H9 (cell line): ENCODE measurements at regions not wholly inside any gene's neighbourhood (a gene's known extent, or its start where the extent isn't known, plus 50 kb on each side); places are given as distances from the start of the nearest gene placed in this dataset.

Experiments used
- DNase-seq: peaks from one replicate; pipeline ENCODE4 v3.0.0-alpha.2; 2017
- H2AFZ ChIP-seq: one replicate; pipeline ENCODE4 v1.6.1; 2013; ENCODE audit warnings: mild to moderate bottlenecking, low read length, control low read depth, moderate library complexity
- H2AK5ac ChIP-seq: 2 replicates; pipeline ENCODE4 v1.6.1; 2013; ENCODE audit warnings: low read length, control low read depth, mixed read lengths; ENCODE audit not compliant: insufficient read length
- H2BK120ac ChIP-seq: one replicate; pipeline ENCODE4 v1.6.1; 2013; ENCODE audit warnings: low read depth, mild to moderate bottlenecking, low read length, control low read depth, inconsistent platforms; ENCODE audit not compliant: poor library complexity, severe bottlenecking
- H2BK12ac ChIP-seq: 2 replicates; pipeline ENCODE4 v1.6.1; 2013; ENCODE audit warnings: low read length, control low read depth, mixed read lengths, low read depth; ENCODE audit not compliant: insufficient read length
- H2BK15ac ChIP-seq: 2 replicates; pipeline ENCODE4 v1.6.1; 2013; ENCODE audit warnings: low read depth, low read length, control low read depth
- H2BK20ac ChIP-seq: one replicate; pipeline ENCODE4 v1.6.1; 2013; ENCODE audit warnings: low read depth, mild to moderate bottlenecking, low read length, control low read depth, inconsistent platforms; ENCODE audit not compliant: poor library complexity, severe bottlenecking
- H2BK5ac ChIP-seq: 2 replicates; pipeline ENCODE4 v1.6.1; 2013; ENCODE audit warnings: low read length, control low read depth, mixed read lengths; ENCODE audit not compliant: insufficient read length
- H3K14ac ChIP-seq: 2 replicates; pipeline ENCODE4 v1.6.1; 2013; ENCODE audit warnings: low read length, control low read depth; ENCODE audit not compliant: insufficient read depth
- H3K18ac ChIP-seq: 2 replicates; pipeline ENCODE4 v1.6.1; 2013; ENCODE audit warnings: low read depth, mild to moderate bottlenecking, mixed read lengths, low read length, control low read depth; ENCODE audit not compliant: insufficient read length
- H3K23ac ChIP-seq: 2 replicates; pipeline ENCODE4 v1.6.1; 2013; ENCODE audit warnings: low read length, control low read depth, mixed read lengths, low read depth; ENCODE audit not compliant: insufficient read length
- H3K23me2 ChIP-seq: 2 replicates; pipeline ENCODE4 v1.6.1; 2013; ENCODE audit warnings: low read depth, mild to moderate bottlenecking, mixed read lengths, low read length, control low read depth; ENCODE audit not compliant: insufficient read length, poor library complexity, severe bottlenecking
- H3K27ac ChIP-seq: 2 replicates; pipeline ENCODE4 v1.5.1; 2013; ENCODE audit warnings: low read length, control low read depth, mixed read lengths, low read depth; ENCODE audit not compliant: insufficient read length
- H3K27me3 ChIP-seq: 2 replicates; pipeline ENCODE4 v1.6.1; 2013; ENCODE audit warnings: low read length, control low read depth, inconsistent platforms; ENCODE audit not compliant: insufficient read depth
- H3K4ac ChIP-seq: 2 replicates; pipeline ENCODE4 v1.6.1; 2013; ENCODE audit warnings: low read depth, mild to moderate bottlenecking, control low read depth, inconsistent platforms, low read length, moderate library complexity
- H3K4me1 ChIP-seq: 2 replicates; pipeline ENCODE4 v1.6.1; 2013; ENCODE audit warnings: low read length, control low read depth, inconsistent platforms; ENCODE audit not compliant: insufficient read depth
- H3K4me2 ChIP-seq: 2 replicates; pipeline ENCODE4 v1.6.1; 2013; ENCODE audit warnings: low read length, control low read depth, mixed read lengths; ENCODE audit not compliant: insufficient read length, insufficient read depth
- H3K56ac ChIP-seq: 2 replicates; pipeline ENCODE4 v1.6.1; 2013; ENCODE audit warnings: low read depth, mild to moderate bottlenecking, mixed read lengths, low read length, control low read depth; ENCODE audit not compliant: insufficient read length
- H3K79me1 ChIP-seq: 2 replicates; pipeline ENCODE4 v1.6.1; 2013; ENCODE audit warnings: low read depth, mild to moderate bottlenecking, moderate library complexity, low read length, control low read depth, inconsistent platforms; ENCODE audit not compliant: insufficient read depth, poor library complexity, severe bottlenecking
- H3K79me2 ChIP-seq: 2 replicates; pipeline ENCODE4 v1.6.1; 2013; ENCODE audit warnings: low read length, control low read depth, inconsistent platforms; ENCODE audit not compliant: insufficient read depth
- H3K9ac ChIP-seq: 2 replicates; pipeline ENCODE4 v1.6.1; 2013; ENCODE audit warnings: low read length, control low read depth, mixed read lengths; ENCODE audit not compliant: insufficient read length; ENCODE audit errors: extremely low read depth
- H3K9me3 ChIP-seq: one replicate; pipeline ENCODE4 v1.6.1; 2013; ENCODE audit warnings: low read depth, low read length, inconsistent platforms; ENCODE audit not compliant: control insufficient read depth
- H3T11ph ChIP-seq: one replicate; pipeline ENCODE4 v1.6.1; 2013; ENCODE audit warnings: mild to moderate bottlenecking, low read length, control low read depth, inconsistent platforms
- H4K20me1 ChIP-seq: one replicate; pipeline ENCODE4 v1.6.1; 2013; ENCODE audit not compliant: control insufficient read depth, insufficient read length, insufficient read depth
- H4K5ac ChIP-seq: 2 replicates; pipeline ENCODE4 v1.6.1; 2013; ENCODE audit warnings: low read depth, mild to moderate bottlenecking, mixed read lengths, low read length, control low read depth; ENCODE audit not compliant: insufficient read length
- H4K8ac ChIP-seq: replicated peaks from 2 replicates; pipeline ENCODE4 v1.6.1; 2013; ENCODE audit warnings: low read length, control low read depth, mixed read lengths, low read depth; ENCODE audit not compliant: insufficient read length
- H4K91ac ChIP-seq: 2 replicates; pipeline ENCODE4 v1.6.1; 2013; ENCODE audit warnings: low read depth, mild to moderate bottlenecking, moderate library complexity, mixed read lengths, low read length, control low read depth; ENCODE audit not compliant: insufficient read length
- H3K27ac Mint-ChIP-seq, 3 experiments: 2 replicates in 2 of 3; 3 replicates in 1 of 3; pipeline ENCODE4 v1.8.0; 2020 to 2021; ENCODE audit warnings: mixed read lengths in 3 of 3, mild to moderate bottlenecking in 1 of 3, moderate library complexity in 1 of 3
- H3K27me3 Mint-ChIP-seq: 2 replicates; pipeline ENCODE4 v1.8.0; 2021; ENCODE audit warnings: low read depth, mild to moderate bottlenecking, moderate library complexity, mixed read lengths
- H3K36me3 Mint-ChIP-seq, 3 experiments: 2 replicates in 2 of 3; 3 replicates in 1 of 3; pipeline ENCODE4 v1.8.0; 2020 to 2021; ENCODE audit warnings: low read depth in 3 of 3, mixed read lengths in 3 of 3; ENCODE audit not compliant: insufficient read depth in 1 of 3
- H3K4me1 Mint-ChIP-seq, 2 experiments: 2 replicates each; pipeline ENCODE4 v1.8.0; 2020; ENCODE audit warnings: mixed read lengths in 2 of 2
- H3K4me3 Mint-ChIP-seq, 2 experiments: 2 replicates in 1 of 2; 3 replicates in 1 of 2; pipeline ENCODE4 v1.8.0; 2020 to 2021; ENCODE audit warnings: mild to moderate bottlenecking in 2 of 2, mixed read lengths in 2 of 2, moderate library complexity in 1 of 2
- H3K9me3 Mint-ChIP-seq, 2 experiments: 2 replicates in 1 of 2; 3 replicates in 1 of 2; pipeline ENCODE4 v1.8.0; 2020; ENCODE audit warnings: mild to moderate bottlenecking in 2 of 2, mixed read lengths in 2 of 2, moderate library complexity in 1 of 2
- WGBS: extraction: QIAGEN DNeasy Blood & Tissue Kit; methylation state at CpG from one replicate; pipeline ENCODE4 v1.1.7; 2013; ENCODE audit warnings: missing lambda C conversion rate, low lambda C conversion rate, mixed read lengths; ENCODE audit not compliant: insufficient read length; ENCODE audit errors: extremely low coverage; 5-methylcytosine and 5-hydroxymethylcytosine counted together
- TF ChIP-seq, protein P1 (sequence below): fragments of 200-600 bp; sonication (generic); conservative IDR thresholded peaks from 3 replicates; pipeline ENCODE4 v1.8.0; 2021; ENCODE audit warnings: antibody characterized with exemption, mild to moderate bottlenecking

DNA sequence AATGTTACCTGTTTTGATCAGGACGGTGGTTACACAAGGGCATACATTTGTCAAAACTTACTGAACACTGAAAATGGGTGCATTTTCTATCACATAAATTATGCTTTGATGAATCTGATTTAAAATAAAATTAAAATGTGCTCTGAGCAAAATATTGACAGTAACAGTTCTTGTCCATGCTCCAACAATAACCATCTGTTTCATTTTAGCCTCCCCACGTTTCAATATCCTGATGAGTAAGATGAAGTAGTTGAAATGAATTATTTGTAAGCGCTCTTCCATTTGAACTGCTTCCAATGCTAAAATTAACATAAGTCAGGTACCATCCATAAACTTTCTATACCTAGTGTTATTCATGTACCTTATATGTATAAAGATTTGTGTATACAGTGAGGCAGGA lies 365.4 kb downstream of the LTN1 start:
- H3K56ac ChIP-seq: no peak overlapping the region
- H2BK12ac ChIP-seq: no peak overlapping the region
- no peak overlapping the region for H3K18ac ChIP-seq
- no peak overlapping the region for H4K8ac ChIP-seq
- H3K14ac ChIP-seq: no peak overlapping the region
- H3K9ac ChIP-seq: no peak overlapping the region
- H3K27ac ChIP-seq: no peak overlapping the region
- Mint-ChIP-seq H3K36me3 (peaks cover 0 to 14% (median 0%) of the 10 kb centered on the region in 3 experiments; a peak in 2 of 7 replicates), H3K4me3 (no peak overlapping the region), H3K4me1 (no peaks in the 10 kb centered on the region), H3K27me3 (no peaks in the 10 kb centered on the region), H3K27ac (no peak overlapping the region), H3K9me3 (peaks cover 8 to 10% of the 10 kb centered on the region in 2 experiments; a peak in 4 of 5 replicates)
- no peak overlapping the region for H3T11ph ChIP-seq
- H3K23ac ChIP-seq: no peak overlapping the region
- H3K27me3 ChIP-seq: no peaks in the 10 kb centered on the region
- H2BK120ac ChIP-seq: no peak overlapping the region
- H4K5ac ChIP-seq: no peak overlapping the region
- DNase-seq: no peak
- H2BK15ac ChIP-seq: no peak overlapping the region
- H3K4me2 ChIP-seq: no peak overlapping the region
- TF ChIP-seq, protein P1, sequence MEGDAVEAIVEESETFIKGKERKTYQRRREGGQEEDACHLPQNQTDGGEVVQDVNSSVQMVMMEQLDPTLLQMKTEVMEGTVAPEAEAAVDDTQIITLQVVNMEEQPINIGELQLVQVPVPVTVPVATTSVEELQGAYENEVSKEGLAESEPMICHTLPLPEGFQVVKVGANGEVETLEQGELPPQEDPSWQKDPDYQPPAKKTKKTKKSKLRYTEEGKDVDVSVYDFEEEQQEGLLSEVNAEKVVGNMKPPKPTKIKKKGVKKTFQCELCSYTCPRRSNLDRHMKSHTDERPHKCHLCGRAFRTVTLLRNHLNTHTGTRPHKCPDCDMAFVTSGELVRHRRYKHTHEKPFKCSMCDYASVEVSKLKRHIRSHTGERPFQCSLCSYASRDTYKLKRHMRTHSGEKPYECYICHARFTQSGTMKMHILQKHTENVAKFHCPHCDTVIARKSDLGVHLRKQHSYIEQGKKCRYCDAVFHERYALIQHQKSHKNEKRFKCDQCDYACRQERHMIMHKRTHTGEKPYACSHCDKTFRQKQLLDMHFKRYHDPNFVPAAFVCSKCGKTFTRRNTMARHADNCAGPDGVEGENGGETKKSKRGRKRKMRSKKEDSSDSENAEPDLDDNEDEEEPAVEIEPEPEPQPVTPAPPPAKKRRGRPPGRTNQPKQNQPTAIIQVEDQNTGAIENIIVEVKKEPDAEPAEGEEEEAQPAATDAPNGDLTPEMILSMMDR: no peak
- no peaks in the 10 kb centered on the region for H3K9me3 ChIP-seq
- no peak overlapping the region for H3K4ac ChIP-seq
- H3K79me1 ChIP-seq: no peaks in the 10 kb centered on the region
- H4K91ac ChIP-seq: no peak overlapping the region
- no peak overlapping the region for H2AFZ ChIP-seq
- H3K4me1 ChIP-seq: no peaks in the 10 kb centered on the region
- no peak overlapping the region for H2BK20ac ChIP-seq
- H4K20me1 ChIP-seq: no peaks in the 10 kb centered on the region
- H2AK5ac ChIP-seq: no peak overlapping the region
- H3K23me2 ChIP-seq: no peaks in the 10 kb centered on the region
- no CpG with 5 or more reads among the region's 3 CpGs for WGBS
- H3K79me2 ChIP-seq: no peaks in the 10 kb centered on the region
- no peak overlapping the region for H2BK5ac ChIP-seq
